ENCODE measurements at regions not wholly inside any gene's neighbourhood (a gene's known extent, or its start where the extent isn't known, plus 50 kb on each side); places are given as distances from the start of the nearest gene placed in this dataset.

GRCh38 chr7:68512466-68512865, 1085.8 kb upstream of the AUTS2 start:
- TF ChIP-seq CTCF (conservative IDR thresholded peaks at IDR 0.05) (no peak), ZFX (IDR thresholded peaks at IDR 0.05) (no peak)

Data from C4-2B (cell line).